Stimulated activated CD8-positive, alpha-beta memory T cell treated with anti-CD3 and anti-CD28 coated beads, Interleukin-4, amount 100 ng/mL, for 24 hours (primary cell): ENCODE measurements at regions not wholly inside any gene's neighbourhood (a gene's known extent, or its start where the extent isn't known, plus 50 kb on each side); places are given as distances from the start of the nearest gene placed in this dataset.

ENCODE experiments used
- DNase-seq: peaks from one replicate; pipeline ENCODE4 v3.0.0-alpha.2; 2020; ENCODE audit warnings: low read depth

DNA sequence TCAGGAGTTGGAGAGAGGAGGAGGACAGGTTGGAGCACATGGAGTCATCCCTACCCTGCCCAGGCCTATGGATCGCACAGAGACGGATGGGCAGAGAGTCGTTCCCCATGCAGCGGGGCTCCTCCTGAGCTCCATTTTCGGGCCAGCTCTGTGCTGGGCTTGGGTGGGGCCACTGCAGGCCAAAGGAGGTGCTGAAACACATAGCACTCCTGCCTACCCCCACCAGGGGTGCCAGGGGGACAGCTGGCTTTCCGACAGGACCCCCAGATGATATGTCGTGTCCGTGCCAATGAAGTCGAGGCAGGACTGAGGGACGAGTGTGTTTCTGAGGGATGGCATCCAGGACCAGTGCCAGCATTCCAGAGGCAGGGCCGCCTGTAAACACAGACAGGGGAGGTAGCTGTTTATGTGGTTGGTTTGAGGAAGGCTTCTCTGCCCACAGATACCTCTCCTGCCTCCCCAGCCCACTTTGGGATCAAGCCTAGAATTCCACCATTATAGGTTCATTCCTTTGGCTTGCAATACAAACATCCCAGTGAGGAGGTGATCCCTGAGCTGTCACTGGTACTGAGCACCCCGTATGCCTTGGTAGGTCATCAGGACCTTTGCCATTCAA, 116.6 kb downstream of the GLI2 start:
- no peak for DNase-seq

DNA sequence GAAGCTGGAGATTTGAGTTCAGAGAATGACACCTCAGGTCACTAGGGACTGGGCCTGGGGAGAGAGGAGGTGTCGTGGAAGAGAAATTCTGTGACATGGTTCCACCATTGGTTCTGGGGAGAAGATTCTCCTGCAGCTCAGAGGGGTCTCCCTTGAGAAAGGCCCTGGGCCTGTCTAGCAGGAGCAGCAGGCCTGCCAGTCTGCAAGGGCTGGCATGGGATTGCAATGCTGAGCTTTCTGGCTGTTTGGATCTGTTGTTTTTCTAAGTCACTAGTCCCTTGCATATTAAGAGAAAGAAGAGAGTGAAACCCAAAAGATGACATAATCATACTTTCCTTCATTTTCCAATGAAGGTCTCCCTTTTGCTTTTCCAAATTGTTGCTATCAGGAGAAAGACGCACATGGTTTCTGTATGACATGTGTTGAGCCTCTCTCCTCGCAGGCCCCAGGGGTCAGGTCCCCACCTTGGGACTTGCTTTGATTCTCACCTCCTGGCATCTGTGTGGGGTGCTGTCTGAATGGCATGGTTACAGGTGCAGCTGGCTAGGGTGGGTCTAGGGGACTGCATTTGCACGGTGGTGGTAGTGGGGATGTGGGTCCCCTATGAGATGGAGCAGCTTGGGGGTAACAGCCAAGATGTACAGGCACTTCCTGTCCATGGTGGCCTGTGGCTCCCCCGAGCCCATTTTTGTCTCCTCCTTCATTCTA, 117.8 kb downstream of the GLI2 start:
- no peak for DNase-seq

DNA sequence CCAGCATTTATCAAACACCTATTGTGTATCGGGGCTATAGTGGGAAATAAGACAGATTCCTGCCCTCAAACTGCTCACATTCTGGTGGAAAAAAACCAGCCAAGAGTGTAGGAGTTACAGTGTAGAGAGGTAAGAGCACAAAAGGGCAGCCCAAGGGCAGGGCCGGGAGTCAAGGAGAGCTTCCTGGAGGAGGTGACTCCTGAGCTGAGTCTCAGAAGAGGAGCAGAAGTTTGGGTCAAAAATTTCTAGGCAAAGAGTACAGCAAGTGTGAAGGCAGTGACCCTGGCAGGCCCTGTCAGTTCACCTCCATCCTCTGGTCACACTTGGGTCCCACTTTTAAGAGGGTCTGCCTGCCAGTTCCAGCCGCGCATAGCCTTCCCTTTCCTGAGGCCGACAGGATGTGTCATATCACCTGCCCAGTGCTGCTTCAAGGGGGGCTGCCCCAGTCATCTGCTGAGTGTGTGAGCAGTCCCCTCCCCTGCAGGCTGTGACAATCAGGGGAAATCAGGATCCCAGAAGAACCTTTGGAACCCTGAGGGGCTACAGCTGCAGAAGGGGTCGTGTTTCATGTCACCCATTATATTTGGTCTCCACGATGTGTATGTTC, 118.4 kb downstream of the GLI2 start:
- DNase-seq: no peak

DNA sequence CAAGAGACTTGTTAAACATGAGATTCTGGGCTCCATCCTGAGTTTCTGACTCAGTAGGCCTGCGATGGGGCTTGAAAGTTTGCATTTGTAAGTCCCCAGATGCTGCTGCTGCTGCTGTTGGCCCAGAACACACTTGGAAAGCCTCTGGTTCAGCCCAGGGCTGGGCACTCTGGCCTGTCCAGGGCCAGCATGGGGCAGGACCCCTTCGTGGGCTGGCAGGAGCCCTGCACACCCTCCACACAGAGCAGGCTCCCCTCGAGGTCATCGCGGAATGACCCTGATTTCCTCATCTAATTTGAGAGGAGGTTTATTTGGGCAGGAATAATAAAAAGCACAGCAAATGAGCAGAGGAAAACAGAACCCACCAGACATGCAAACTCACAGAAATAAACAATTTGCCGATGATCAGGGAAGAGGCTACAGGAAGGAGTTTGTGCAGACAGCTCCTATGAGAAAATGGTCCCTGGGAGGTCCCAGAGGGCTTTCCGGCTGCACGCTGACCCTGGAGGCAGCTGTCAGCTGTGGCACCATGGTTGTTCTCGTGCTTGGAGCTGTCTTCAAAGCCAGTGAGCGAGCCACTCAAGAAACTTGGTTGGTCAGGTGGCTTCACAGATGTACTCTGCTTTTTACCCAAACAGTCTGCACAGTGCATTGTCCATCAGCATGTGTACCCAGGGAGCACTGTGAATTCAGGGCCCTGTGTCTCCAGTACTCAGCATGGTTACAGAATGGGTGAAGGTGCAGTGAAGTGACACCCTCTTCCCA, 119.3 kb downstream of the GLI2 start:
- no peak for DNase-seq

DNA sequence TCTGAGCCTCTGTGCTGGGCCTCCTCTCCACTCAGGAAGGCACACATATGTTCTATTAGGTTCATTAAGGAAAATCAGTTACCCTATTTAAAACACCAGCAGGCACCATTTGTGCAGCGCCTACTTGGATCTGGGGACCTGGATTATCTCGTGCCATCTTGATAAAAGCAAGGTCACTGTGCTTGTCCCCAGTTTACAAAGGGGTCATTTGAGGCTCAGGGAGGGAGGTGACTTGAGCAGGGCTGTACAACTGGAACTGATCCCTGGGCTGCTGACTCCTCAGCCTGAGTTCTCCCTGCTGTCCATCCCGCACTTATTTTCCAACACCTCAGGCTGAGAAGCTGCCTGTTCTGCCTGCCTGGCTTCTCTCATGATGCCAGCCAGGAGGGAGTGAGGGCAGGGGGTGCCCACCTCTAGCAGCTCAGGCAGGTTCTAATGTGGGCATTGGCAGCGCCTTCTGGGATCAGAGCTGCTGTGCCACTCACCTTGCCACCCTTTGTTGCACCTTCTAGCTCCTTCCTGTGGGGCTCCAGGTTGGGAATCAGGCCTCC, 120.3 kb downstream of the GLI2 start:
- no peak for DNase-seq

DNA sequence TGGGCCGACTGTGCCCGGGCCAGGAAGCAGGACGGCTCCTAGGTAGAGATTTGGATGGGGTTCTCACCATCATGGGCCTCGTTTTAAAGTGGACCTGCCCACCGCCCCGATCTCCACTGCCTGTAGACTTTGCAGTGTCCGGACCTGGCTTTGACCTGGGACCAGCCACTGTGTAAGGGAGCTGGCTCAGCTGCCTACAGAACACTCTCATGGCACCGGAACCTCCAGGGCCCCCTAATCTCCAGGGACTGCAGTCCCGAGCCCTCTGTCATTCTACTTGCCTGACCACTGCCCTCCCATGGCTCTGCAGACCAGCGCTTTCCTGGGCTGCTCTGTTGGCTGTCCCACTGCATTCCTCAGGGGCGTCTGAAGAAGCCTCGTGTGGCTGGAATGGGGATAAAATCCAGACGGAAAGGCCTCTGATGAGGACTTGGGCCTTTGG, 120.8 kb downstream of the GLI2 start:
- DNase-seq: no peak

DNA sequence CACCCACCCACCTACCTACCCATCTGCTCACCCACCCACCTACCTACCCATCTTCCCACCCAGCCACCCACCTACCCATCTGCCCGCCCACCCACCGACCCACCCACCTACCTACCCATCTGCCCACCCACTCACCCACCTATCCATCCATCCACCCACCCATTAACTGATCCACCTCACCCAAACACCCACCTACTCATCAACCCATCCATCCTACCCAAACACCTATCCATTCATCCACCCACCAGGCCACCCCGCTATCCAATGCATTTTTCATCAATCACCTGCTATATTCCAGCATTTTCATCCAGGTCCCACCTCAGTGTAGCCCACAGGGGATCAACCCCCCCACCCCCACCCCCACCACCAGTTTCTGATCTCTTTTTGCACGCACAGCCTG, 121.8 kb downstream of the GLI2 start:
- no peak for DNase-seq

DNA sequence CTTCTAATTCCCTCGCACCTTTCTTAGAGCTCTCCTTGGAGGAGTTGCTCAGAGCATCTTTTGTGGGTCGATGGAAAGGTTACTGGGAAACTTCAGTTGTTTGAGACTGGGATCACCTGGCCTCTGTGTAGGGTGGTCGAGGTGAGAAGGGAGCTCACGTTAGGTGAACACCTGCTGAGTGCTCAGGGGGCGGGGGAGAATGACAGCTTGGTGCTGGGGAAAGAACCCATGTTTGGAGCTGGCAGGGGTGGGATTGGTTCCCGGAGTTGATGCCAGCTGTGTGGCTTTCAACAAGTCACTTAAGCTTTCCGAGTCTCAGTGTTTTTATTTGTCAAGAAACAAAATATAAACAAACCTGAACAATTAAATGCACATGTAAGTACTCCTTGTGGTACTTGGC, 122.3 kb downstream of the GLI2 start:
- DNase-seq: no peak

DNA sequence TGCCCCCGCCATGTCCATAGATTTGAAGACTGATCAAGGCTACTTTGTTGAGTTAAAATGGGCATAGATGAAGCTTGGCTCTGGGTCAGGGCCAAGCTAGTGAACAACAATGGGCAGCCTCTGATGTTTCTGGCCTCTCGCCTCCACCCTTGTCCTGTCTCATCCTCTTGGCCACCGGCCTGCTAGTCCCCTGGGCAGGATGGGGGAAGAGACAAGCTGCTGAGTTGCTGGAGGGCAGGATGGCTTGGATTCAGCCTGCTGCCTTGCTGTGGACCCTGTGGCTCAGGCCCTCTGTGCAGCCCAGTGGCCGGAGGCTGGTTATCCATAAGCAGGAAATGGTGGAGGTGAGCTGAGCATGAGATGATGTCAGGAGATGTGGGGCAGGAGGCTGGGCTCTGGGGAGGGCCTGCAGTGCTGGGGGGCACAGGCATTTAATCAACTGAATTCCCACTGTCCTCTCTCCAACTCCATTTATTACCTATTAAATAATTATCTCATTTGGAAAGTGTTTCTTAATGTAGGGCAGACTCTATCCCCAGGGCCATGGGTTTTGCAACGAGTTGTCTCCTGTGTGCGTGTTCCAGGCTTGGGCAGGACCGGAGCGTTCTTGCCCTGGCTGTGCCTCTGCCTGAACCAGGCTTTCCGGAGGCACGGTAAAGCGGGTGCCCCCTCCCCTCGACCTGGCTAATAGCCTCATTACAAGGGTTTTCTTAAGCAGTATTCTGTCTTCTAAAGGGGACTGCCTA, 122.9 kb downstream of the GLI2 start:
- no peak for DNase-seq

DNA sequence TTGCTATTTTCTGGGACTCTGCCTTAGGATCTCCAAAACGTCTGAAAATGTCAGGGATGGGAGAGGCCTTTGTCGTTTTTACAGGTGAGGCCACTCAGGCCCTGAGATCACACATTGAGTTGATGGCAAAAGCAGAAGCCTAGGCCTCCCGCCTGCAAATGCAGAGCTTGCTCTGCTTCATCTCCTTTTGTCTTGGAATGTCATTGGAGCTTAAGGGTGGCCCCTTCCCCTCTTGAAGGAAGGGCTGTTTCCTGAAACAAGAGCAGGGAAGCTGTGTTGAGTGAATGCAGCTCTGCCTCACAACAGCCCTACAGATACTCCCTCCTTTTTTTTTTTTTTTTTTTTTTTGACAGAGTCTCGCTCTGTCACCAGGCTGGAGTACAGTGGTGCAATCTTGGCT, 123.5 kb downstream of the GLI2 start:
- no peak for DNase-seq

DNA sequence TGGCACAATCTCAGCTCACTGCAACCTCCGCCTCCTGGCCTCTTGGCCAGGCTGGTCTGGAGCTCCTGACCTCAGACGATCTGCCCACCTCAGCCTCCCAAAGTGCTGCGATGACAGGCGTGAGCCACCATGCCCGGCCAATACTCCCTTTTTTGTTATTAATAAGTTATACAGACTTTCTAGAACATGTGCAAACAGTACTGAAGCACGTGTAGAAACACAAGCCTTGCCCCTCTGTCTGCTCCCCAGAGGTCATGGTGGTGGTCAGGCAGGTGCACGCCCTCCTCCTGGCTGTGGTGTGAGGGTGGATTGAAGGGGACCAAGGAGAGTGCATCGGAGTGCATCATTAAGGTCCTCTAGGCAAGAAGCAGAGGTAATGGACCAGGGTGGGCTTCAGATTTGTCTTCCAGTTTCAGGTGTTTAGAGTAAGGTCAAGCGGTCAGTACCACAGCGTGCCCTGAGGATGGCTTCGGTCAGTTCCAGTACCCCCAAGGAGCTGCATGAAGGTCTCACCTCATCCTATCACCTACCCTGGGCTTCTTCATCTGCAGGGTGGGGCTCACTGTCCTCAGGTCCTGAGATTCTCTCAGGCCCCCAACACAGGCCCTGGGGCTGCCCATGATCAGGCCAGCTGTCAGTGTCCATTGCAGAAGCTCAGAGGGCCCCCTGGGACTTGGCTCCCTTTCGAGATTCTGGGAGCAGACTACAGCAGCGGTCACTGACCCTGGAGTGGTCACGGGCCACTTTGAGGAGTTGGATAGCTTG, 124.3 kb downstream of the GLI2 start:
- no peak for DNase-seq

DNA sequence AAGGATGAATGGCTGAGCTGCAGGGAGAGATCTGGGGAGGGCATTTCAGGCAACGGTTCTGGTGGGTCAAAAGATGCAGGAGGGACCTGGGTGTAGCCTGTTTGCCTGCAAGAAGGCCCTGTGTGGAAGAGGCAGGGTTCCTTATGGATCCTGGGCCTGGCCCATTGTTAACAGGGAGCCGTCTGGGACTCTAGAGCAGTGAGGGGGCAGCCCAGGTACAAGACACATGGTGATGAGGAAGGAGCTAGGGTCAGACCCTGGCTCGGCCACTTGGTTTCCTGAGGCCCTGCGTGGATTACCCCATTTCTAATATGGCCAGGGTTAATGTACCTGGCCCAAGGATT, 124.9 kb downstream of the GLI2 start:
- no peak for DNase-seq

DNA sequence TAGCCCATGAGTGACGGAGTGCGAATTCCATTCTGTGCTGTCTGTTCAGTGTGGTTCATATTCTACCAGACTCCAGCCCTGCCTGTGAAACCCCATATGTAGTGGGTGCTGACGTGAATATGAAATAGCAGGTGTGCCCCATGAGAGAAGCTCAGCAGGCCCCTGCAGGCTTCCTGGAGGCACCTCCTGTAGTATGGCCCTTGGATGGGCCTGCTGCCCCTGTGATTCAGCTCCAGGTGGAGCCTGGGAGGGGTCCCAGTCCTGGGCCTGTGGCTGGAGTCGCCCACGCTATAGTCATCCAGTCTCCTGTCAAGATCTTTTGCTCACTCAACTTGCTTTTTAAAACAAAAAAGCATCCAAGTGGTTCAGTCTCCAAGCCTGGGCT, 125.5 kb downstream of the GLI2 start:
- DNase-seq: no peak

DNA sequence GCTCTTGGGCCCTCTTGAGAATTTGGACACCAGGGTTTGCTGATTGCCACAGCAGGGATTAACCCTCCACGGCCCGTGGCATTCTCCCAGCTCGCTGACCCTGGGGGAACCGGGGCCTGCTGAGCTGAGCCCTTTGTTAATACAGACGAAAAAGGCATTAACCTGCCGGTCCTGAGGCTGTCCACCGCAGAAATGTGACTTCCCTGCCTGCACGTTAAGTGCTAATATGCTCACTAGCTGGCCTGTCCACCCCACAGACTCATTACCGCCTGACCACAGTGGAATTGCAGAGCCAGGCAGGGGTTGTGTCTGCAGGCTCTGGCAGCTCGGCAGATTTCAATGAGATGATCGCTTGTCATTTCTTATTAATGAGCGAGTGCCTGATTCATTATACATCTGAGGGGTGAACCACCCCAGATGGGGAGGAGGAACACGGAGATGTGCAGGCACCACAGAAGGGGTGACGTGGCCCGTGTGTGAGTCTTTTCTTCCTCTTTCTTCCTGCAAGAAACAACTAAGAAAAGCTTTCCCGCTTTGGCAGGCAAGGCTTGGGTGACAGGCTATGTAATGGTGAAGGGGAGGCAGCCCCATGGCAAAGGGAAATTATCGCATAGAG, 126.0 kb downstream of the GLI2 start:
- DNase-seq: no peak

DNA sequence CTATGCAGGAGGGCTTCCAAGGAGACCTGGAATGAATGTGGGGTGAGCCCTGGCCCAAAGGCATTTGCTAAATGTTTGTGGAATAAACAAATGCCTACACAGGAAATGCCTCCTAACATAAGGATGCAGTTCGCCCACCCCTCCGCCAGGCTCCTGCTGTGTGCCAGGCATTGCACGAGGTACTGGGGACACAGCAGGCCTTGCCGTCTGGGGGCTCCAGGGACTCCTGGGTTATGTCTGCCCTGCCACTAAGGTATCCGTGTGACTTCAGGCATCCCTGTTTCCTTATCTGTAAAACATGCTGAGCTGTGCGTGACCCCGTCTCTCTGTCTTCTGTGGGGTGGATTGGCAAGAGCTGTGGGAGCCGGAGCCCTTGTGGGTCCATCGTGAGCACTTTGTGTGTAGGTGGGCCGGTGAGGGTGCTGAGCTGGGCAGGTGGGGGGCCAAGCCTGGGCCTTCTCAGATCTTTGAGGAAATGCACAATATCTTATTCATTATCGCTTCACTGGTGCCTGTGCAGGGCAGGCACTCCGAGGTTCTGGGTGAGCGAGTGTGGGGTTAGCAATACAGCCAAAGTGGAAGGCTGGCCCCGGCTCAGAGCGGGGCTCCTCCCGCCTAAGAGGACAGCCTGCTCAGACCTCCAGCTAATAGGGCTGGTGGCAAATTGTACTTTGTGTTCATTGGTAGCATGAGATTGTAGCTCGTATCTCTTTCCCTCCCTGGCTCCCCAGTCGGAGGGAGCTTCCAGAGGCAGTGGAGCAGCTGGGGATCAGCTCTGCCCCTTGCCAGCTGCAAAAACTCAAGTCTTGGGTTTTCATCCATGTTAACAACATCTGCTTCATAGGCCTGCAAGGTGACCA, 126.8 kb downstream of the GLI2 start:
- DNase-seq: no peak

DNA sequence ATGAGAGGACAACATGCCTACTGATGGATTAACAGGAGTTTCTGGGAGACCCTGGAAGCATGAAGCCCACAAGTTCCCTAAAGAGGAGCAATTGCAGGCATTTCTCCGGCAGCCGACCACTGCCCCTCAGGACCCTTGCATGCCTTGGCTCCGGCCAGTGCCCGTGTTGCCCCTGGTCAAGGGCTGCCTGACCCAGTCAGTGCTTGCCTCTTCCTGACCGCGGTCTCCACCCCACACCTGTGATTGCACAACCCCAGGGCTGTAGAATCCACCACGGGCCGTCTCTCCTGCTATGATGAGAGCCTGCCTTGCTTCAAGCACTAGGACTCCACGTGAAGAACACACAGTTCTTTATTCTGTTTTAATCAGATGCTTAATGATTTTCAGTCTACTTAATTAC, 127.5 kb downstream of the GLI2 start:
- DNase-seq: no peak

DNA sequence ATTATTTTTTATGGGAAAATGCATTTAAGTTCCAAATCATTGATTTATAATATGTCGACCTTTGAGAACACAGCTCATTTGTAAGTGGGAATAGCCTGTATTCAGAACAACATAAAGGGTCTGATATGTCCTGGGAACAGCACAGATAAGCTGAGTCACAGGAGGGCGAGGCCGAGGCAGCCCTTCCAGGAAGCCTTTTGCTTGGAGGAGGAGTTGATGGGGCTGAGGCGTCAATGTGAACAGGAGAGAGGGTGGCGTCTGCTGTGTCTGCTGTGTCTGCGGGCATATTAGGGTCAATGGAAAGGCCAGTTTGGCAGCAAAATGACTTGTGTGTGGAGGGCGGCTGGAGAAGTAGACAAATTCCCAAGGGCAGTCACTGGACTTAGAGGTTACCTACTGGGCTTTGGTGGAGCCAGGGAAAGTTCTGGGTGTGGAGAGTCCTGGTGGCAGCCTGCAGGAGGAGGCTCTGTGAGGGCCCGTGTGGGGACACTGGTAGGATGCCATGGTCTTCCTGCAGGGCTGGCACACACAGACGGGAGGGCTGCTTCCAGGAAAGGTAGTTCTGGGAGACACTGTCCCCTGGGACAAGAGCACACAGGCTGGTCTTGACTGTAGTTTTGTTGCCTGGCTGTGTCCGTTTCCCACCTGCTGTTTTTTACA, 128.1 kb downstream of the GLI2 start:
- DNase-seq: no peak

DNA sequence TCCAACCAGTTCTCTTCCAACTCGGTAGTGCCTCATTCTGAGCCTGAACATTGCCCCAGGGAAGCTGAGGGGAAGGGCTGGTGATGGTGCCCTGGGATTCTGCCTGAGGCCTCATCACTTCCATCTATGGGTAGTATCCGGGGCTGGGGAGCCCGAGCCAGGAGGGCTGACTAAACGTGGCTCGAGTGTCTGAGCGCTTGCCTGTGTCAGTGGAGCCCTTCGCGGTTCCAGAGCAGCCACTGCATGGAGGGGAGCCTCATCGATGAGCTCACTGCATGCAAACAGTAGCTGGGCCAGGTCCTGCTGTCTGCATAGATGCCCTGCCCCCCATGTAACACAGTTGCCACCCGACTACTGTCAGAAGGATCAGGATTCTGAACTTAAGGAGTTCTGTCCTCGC, 129.3 kb downstream of the GLI2 start:
- DNase-seq: no peak

DNA sequence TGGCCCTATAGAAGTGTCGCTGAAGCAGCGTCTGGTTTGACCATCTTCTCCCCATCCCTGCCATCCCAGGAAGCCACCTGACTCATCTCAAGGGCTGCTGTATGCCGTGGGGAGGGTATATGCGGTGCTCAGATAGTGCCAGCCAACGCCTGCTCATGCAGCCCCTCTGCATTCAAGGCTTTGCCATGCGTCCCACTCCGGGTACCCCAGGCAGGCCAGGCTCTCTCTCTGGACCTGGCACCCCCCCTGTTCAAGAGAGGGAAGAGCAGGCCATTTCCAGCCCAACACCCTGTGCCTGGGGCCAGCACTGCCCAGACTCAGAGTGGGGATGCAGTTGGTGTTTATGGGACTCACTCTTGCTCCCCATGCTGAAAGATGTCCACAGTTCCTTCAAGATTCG, 130.0 kb downstream of the GLI2 start:
- DNase-seq: no peak
